IMR-90 (cell line): ENCODE measurements at regions not wholly inside any gene's neighbourhood (a gene's known extent, or its start where the extent isn't known, plus 50 kb on each side); places are given as distances from the start of the nearest gene placed in this dataset.

Experiments
- ATAC-seq: fragments of 200-7000 bp; cut with Tn5 transposase; 2 replicates; pipeline ENCODE4 v1.9.1; 2020; ENCODE audit warnings: low read depth, mild to moderate bottlenecking, moderate library complexity
- BruUV-seq: library from RNA; stranded (reverse); fragments of 400-500 nt; replicated peaks from 2 replicates; lab custom pipeline; 2021; lab: Mats Ljungman, UMichigan
- CTCF ChIA-PET: fragments of 300-600 bp; formaldehyde crosslinking; extraction: SDS; loops from one replicate; lab custom pipeline; 2021; ENCODE audit warnings: antibody characterized with exemption; lab: Yijun Ruan, JAX
- POLR2A ChIA-PET: fragments of 300-600 bp; sonication (Branson Sonifier 250); formaldehyde crosslinking; loops from one replicate; lab custom pipeline; 2022; ENCODE audit warnings: antibody characterized with exemption; ENCODE audit not compliant: unreplicated experiment; lab: Charles Lee
- DNase-seq: peaks from one replicate; pipeline ENCODE4 v3.0.0; 2013
- H2AFZ ChIP-seq: replicated peaks from 2 replicates; pipeline ENCODE3; 2013; ENCODE audit warnings: low read length, mild to moderate bottlenecking; ENCODE audit not compliant: poor library complexity
- H2AK5ac ChIP-seq: 2 replicates; pipeline ENCODE4 v1.6.1; 2013; ENCODE audit warnings: low read depth, low read length, inconsistent platforms
- H2AK9ac ChIP-seq: replicated peaks from 2 replicates; pipeline ENCODE3; 2013; ENCODE audit warnings: mild to moderate bottlenecking, low read depth, low read length, moderate library complexity; ENCODE audit not compliant: poor library complexity
- H2BK120ac ChIP-seq: 2 replicates; pipeline ENCODE4 v1.6.1; 2013; ENCODE audit warnings: low read depth, low read length, inconsistent platforms
- H2BK15ac ChIP-seq: 3 replicates; pipeline ENCODE4 v1.6.1; 2013; ENCODE audit warnings: low read depth, low read length, inconsistent platforms
- H2BK20ac ChIP-seq: 2 replicates; pipeline ENCODE4 v1.6.1; 2013; ENCODE audit warnings: low read depth, mild to moderate bottlenecking, inconsistent platforms, low read length, moderate library complexity
- H2BK5ac ChIP-seq: 2 replicates; pipeline ENCODE4 v1.6.1; 2013; ENCODE audit warnings: mild to moderate bottlenecking, low read depth, low read length, inconsistent platforms; ENCODE audit not compliant: poor library complexity, severe bottlenecking
- H3K14ac ChIP-seq: replicated peaks from 2 replicates; pipeline ENCODE4 v1.6.1; 2013; ENCODE audit warnings: low read depth, low read length, inconsistent platforms
- H3K18ac ChIP-seq: 2 replicates; pipeline ENCODE4 v1.6.1; 2013; ENCODE audit warnings: low read depth, low read length, control low read depth
- H3K23ac ChIP-seq: 2 replicates; pipeline ENCODE4 v1.6.1; 2013; ENCODE audit warnings: low read depth, low read length, inconsistent platforms
- H3K27ac ChIP-seq: 2 replicates; pipeline ENCODE4 v1.5.1; 2013; ENCODE audit warnings: mild to moderate bottlenecking, control low read depth, low read length; ENCODE audit not compliant: insufficient read depth
- H3K27me3 ChIP-seq: 2 replicates; pipeline ENCODE4 v1.6.1; 2013; ENCODE audit warnings: low read length; ENCODE audit not compliant: control insufficient read depth, insufficient read depth
- H3K36me3 ChIP-seq: 2 replicates; pipeline ENCODE4 v1.6.1; 2013; ENCODE audit warnings: low read length, mixed read lengths; ENCODE audit not compliant: control insufficient read depth, insufficient read depth
- H3K4ac ChIP-seq: 2 replicates; pipeline ENCODE4 v1.6.1; 2013; ENCODE audit warnings: low read depth, low read length, inconsistent platforms
- H3K4me1 ChIP-seq: 2 replicates; pipeline ENCODE4 v1.6.1; 2013; ENCODE audit warnings: low read length, mixed read lengths; ENCODE audit not compliant: control insufficient read depth, insufficient read depth
- H3K4me2 ChIP-seq: 2 replicates; pipeline ENCODE4 v1.6.1; 2013; ENCODE audit warnings: low read depth, mild to moderate bottlenecking, control low read depth, low read length, moderate library complexity
- H3K4me3 ChIP-seq: 2 replicates; pipeline ENCODE4 v1.5.1; 2013; ENCODE audit warnings: low read depth, mild to moderate bottlenecking, control low read depth, low read length, moderate library complexity; ENCODE audit not compliant: insufficient read depth
- H3K56ac ChIP-seq: 2 replicates; pipeline ENCODE4 v1.6.1; 2013; ENCODE audit warnings: low read length, inconsistent platforms; ENCODE audit not compliant: insufficient read depth; ENCODE audit errors: extremely low read depth
- H3K79me1 ChIP-seq, 2 experiments: 2 replicates each; pipeline ENCODE4 v1.6.1; 2013; ENCODE audit warnings: low read length in 2 of 2, inconsistent platforms in 1 of 2, low read depth in 1 of 2
- H3K9ac ChIP-seq: 2 replicates; pipeline ENCODE4 v1.6.1; 2013; ENCODE audit warnings: low read depth, low read length, control low read depth
- H3K9me1 ChIP-seq: 2 replicates; pipeline ENCODE4 v1.6.1; 2013; ENCODE audit warnings: low read length, inconsistent platforms; ENCODE audit not compliant: insufficient read depth
- H3K9me3 ChIP-seq: 2 replicates; pipeline ENCODE4 v1.6.1; 2013; ENCODE audit warnings: low read length; ENCODE audit not compliant: control insufficient read depth, insufficient read depth
- H4K20me1 ChIP-seq: 2 replicates; pipeline ENCODE4 v1.6.1; 2013; ENCODE audit warnings: low read length, inconsistent platforms; ENCODE audit not compliant: insufficient read depth
- H4K5ac ChIP-seq: 2 replicates; pipeline ENCODE4 v1.6.1; 2013; ENCODE audit warnings: mild to moderate bottlenecking, low read depth, low read length, control low read depth
- H4K8ac ChIP-seq, 2 experiments: 2 replicates each; pipeline ENCODE4 v1.6.1; 2013; ENCODE audit warnings: low read depth in 2 of 2, low read length in 2 of 2, control low read depth in 1 of 2, inconsistent platforms in 1 of 2
- H4K91ac ChIP-seq: 2 replicates; pipeline ENCODE4 v1.6.1; 2013; ENCODE audit warnings: low read depth, low read length, inconsistent platforms; ENCODE audit not compliant: insufficient read depth
- BHLHE40 ChIP-seq: fragments of 150-350 bp; IDR thresholded peaks from 2 replicates; pipeline ENCODE4 v1.6.1; 2016; ENCODE audit warnings: mild to moderate bottlenecking, low read depth, low read length
- CEBPB ChIP-seq: IDR thresholded peaks from 2 replicates; pipeline ENCODE4 v1.6.1; 2012; ENCODE audit warnings: low read depth, low read length, improper control_type of control experiment
- CHD1 ChIP-seq: IDR thresholded peaks from 2 replicates; pipeline ENCODE4 v1.6.1; 2012; ENCODE audit warnings: low read depth, low read length, improper control_type of control experiment
- CTCF ChIP-seq: conservative IDR thresholded peaks from 2 replicates; pipeline ENCODE4 v1.5.1; 2012; ENCODE audit warnings: mild to moderate bottlenecking, low read depth, low read length, improper control_type of control experiment
- FOS ChIP-seq: fragments of 150-350 bp; IDR thresholded peaks from 2 replicates; pipeline ENCODE4 v1.6.1; 2016; ENCODE audit warnings: low read depth, low read length
- MAZ ChIP-seq: IDR thresholded peaks from 2 replicates; pipeline ENCODE4 v1.6.1; 2012; ENCODE audit warnings: low read depth, mild to moderate bottlenecking, low read length, improper control_type of control experiment, moderate library complexity, borderline replicate concordance
- MXI1 ChIP-seq: IDR thresholded peaks from 2 replicates; pipeline ENCODE4 v1.6.1; 2012; ENCODE audit warnings: low read depth, mild to moderate bottlenecking, low read length, moderate library complexity, borderline replicate concordance
- NFE2L2 ChIP-seq: fragments of 150-350 bp; IDR thresholded peaks from 2 replicates; pipeline ENCODE4 v1.6.1; 2016; ENCODE audit warnings: low read depth, mild to moderate bottlenecking, low read length
- POLR2A ChIP-seq: IDR thresholded peaks from 2 replicates; pipeline ENCODE4 v1.6.1; 2012; ENCODE audit warnings: mild to moderate bottlenecking, low read depth, low read length
- RAD21 ChIP-seq: IDR thresholded peaks from 2 replicates; pipeline ENCODE4 v1.6.1; 2012; ENCODE audit warnings: low read length, improper control_type of control experiment
- RCOR1 ChIP-seq: IDR thresholded peaks from 2 replicates; pipeline ENCODE4 v1.6.1; 2012; ENCODE audit warnings: mild to moderate bottlenecking, low read length, improper control_type of control experiment; ENCODE audit not compliant: insufficient replicate concordance
- SMC3 ChIP-seq: fragments of 150-350 bp; IDR thresholded peaks from 2 replicates; pipeline ENCODE4 v1.6.1; 2016; ENCODE audit warnings: low read depth, mild to moderate bottlenecking, antibody characterized with exemption, low read length, moderate library complexity
- USF2 ChIP-seq: fragments of 150-350 bp; IDR thresholded peaks from 2 replicates; pipeline ENCODE4 v1.6.1; 2017; ENCODE audit warnings: mild to moderate bottlenecking, antibody characterized with exemption, low read length, low read depth
- WGBS, 2 experiments: methylation state at CpG; one replicate each; pipeline versions ENCODE4 v1.1.5 to v1.1.7; 2013; ENCODE audit warnings: missing lambda C conversion rate in 2 of 2; ENCODE audit not compliant: insufficient read length in 1 of 2; ENCODE audit errors: extremely low coverage in 2 of 2; 5-methylcytosine and 5-hydroxymethylcytosine counted together
- dilution Hi-C: fragments of 300-500 bp; cut with HindIII; formaldehyde crosslinking; loops from one replicate; pipeline ENCODE4 v1.14.3; 2018; ENCODE audit warnings: low sequenced_read_pairs; ENCODE audit not compliant: unreplicated experiment
- in situ Hi-C: fragments of 300-500 bp; cut with MboI; formaldehyde crosslinking; loops from 3 replicates; pipeline ENCODE4 v1.14.3; 2019; ENCODE audit warnings: low sequenced_read_pairs, inconsistent platforms, mixed read lengths
- intact Hi-C: fragments of 100-400 bp; cut with micrococcal nuclease; formaldehyde crosslinking; loops from 2 replicates; pipeline ENCODE4 v1.10.0; 2022

- Histone ChIP-seq H3K27me3 (no peaks in the 10 kb centered on the region), H3K23ac (no peak overlapping the region), H3K9ac (no peak overlapping the region), H3K36me3 (no peaks in the 10 kb centered on the region), H3K4me2 (no peak overlapping the region), H3K9me1 (no peaks in the 10 kb centered on the region), H2BK15ac (no peak overlapping the region), H3K4ac (no peak overlapping the region), H2BK5ac (no peak overlapping the region), H2AK9ac (no peak overlapping the region), H4K20me1 (no peaks in the 10 kb centered on the region), H3K4me3 (no peak overlapping the region), H3K4me1 (no peaks in the 10 kb centered on the region), H3K9me3 (no peaks in the 10 kb centered on the region), H2AFZ (no peak overlapping the region), H3K56ac (no peak overlapping the region), H3K14ac (no peak overlapping the region), H2AK5ac (no peak overlapping the region), H4K8ac (no peak overlapping the region), H2BK20ac (no peak overlapping the region), H3K27ac (no peak overlapping the region), H4K91ac (no peak overlapping the region), H2BK120ac (no peak overlapping the region), H3K18ac (no peak overlapping the region), H3K79me1 (no peaks in the 10 kb centered on the region), H4K5ac (no peak overlapping the region)
- TF ChIP-seq RAD21, result no peak
- TF ChIP-seq FOS, result no peak
- TF ChIP-seq BHLHE40, result no peak
- TF ChIP-seq POLR2A, result no peak
- TF ChIP-seq USF2, result no peak
- TF ChIP-seq CHD1, result no peak
- TF ChIP-seq MXI1, result no peak
- TF ChIP-seq MAZ, result no peak
- TF ChIP-seq NFE2L2, result no peak
- no peak for TF ChIP-seq CEBPB
- no peak for TF ChIP-seq CTCF
- no peak for TF ChIP-seq RCOR1
- no peak for TF ChIP-seq SMC3
- DNase-seq (no peak), ATAC-seq (no peak)
- 33% methylated on average over 1 of the region's 3 CpGs; no CpG with 5 or more reads in 1 of the 2 experiments for WGBS, 2 experiments
- intact Hi-C loops (no loop called here), dilution Hi-C loops (no loop called here), in situ Hi-C loops (no loop called here)
- ChIA-PET CTCF (no interaction called here), POLR2A (no interaction called here)
- no TSS peak for BruUV-seq
These were observed 62.7 kb upstream of the SLCO3A1 start for GRCh38 chr15:91790836-91791235.
